ENCODE measurements at regions not wholly inside any gene's neighbourhood (a gene's known extent, or its start where the extent isn't known, plus 50 kb on each side); places are given as distances from the start of the nearest gene placed in this dataset.

- Histone ChIP-seq H3K4me3 (ENCODE audit: severe bottlenecking) (no peak overlapping the region), H3K27ac (ENCODE audit: poor library complexity, severe bottlenecking) (no peak overlapping the region), H3K9me3 (ENCODE audit: severe bottlenecking) (no peaks in the 10 kb centered on the region), H3K4me1 (ENCODE audit: insufficient read depth, poor library complexity, severe bottlenecking) (no peaks in the 10 kb centered on the region), H3K27me3 (ENCODE audit: insufficient read depth, poor library complexity, severe bottlenecking) (peaks cover 26% of the 10 kb centered on the region), H3K36me3 (ENCODE audit: low read depth) (no peaks in the 10 kb centered on the region)
- no peak for TF ChIP-seq CTCF (IDR thresholded peaks at IDR 0.05; ENCODE audit: poor library complexity, severe bottlenecking)
- DNase-seq (ENCODE audit: low spot score) = no peak
- ATAC-seq (ENCODE audit: low read depth) = no peak
Observed at GRCh38 chr5:85717203-85717563, 900.6 kb upstream of the COX7C start.

GRCh38 chr5:85732185-85732584, 885.6 kb upstream of the COX7C start:
- no peak overlapping the region for H3K4me3 ChIP-seq (ENCODE audit: severe bottlenecking)
- no peaks in the 10 kb centered on the region for H3K9me3 ChIP-seq (ENCODE audit: severe bottlenecking)
- no peaks in the 10 kb centered on the region for H3K27me3 ChIP-seq (ENCODE audit: insufficient read depth, poor library complexity, severe bottlenecking)
- no peak for TF ChIP-seq CTCF (IDR thresholded peaks at IDR 0.05; ENCODE audit: poor library complexity, severe bottlenecking)
- no peaks in the 10 kb centered on the region for H3K36me3 ChIP-seq (ENCODE audit: low read depth)
- ATAC-seq (ENCODE audit: low read depth) = no peak
- no peaks in the 10 kb centered on the region for H3K4me1 ChIP-seq (ENCODE audit: insufficient read depth, poor library complexity, severe bottlenecking)
- DNase-seq (ENCODE audit: low spot score) = no peak
- H3K27ac ChIP-seq (ENCODE audit: poor library complexity, severe bottlenecking) = no peak overlapping the region

GRCh38 chr5:85741972-85742371, 875.8 kb upstream of the COX7C start:
- no peak for TF ChIP-seq CTCF (IDR thresholded peaks at IDR 0.05; ENCODE audit: poor library complexity, severe bottlenecking)
- peaks cover 3% of the 10 kb centered on the region for H3K27me3 ChIP-seq (ENCODE audit: insufficient read depth, poor library complexity, severe bottlenecking)
- no peak for DNase-seq (ENCODE audit: low spot score)
- H3K36me3 ChIP-seq (ENCODE audit: low read depth) = no peaks in the 10 kb centered on the region
- no peak overlapping the region for H3K4me3 ChIP-seq (ENCODE audit: severe bottlenecking)
- no peak overlapping the region for H3K27ac ChIP-seq (ENCODE audit: poor library complexity, severe bottlenecking)
- ATAC-seq (ENCODE audit: low read depth) = no peak
- H3K4me1 ChIP-seq (ENCODE audit: insufficient read depth, poor library complexity, severe bottlenecking) = no peaks in the 10 kb centered on the region
- H3K9me3 ChIP-seq (ENCODE audit: severe bottlenecking) = no peaks in the 10 kb centered on the region

GRCh38 chr5:85760519-85760918, 857.2 kb upstream of the COX7C start:
- TF ChIP-seq CTCF (IDR thresholded peaks at IDR 0.05; ENCODE audit: poor library complexity, severe bottlenecking) = no peak
- no peaks in the 10 kb centered on the region for H3K36me3 ChIP-seq (ENCODE audit: low read depth)
- no peaks in the 10 kb centered on the region for H3K4me1 ChIP-seq (ENCODE audit: insufficient read depth, poor library complexity, severe bottlenecking)
- no peak for ATAC-seq (ENCODE audit: low read depth)
- DNase-seq (ENCODE audit: low spot score) = no peak
- H3K27me3 ChIP-seq (ENCODE audit: insufficient read depth, poor library complexity, severe bottlenecking) = peaks cover 19% of the 10 kb centered on the region
- H3K9me3 ChIP-seq (ENCODE audit: severe bottlenecking) = no peaks in the 10 kb centered on the region
- no peak overlapping the region for H3K27ac ChIP-seq (ENCODE audit: poor library complexity, severe bottlenecking)
- no peak overlapping the region for H3K4me3 ChIP-seq (ENCODE audit: severe bottlenecking)

DNA sequence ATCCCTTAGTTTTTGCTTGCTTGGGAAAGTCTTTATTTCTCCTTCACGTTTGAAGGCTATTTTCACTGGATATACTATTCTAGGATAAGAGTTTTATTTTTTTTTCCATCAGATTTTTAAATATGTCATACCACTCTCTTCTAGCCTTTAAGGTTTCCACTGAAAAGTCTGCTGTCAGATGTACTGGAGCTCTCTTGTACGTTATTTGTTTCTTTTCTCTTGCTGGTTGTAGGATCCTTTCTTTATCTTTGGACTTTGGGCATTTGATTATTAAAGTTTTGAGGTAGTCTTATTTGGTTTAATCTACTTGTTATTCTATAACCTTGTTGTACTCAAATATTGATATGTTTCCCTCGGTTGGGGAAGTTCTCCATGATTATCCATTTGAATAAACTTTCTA, 848.4 kb upstream of the COX7C start:
- H3K4me3 ChIP-seq (ENCODE audit: severe bottlenecking) = no peak overlapping the region
- no peak overlapping the region for H3K27ac ChIP-seq (ENCODE audit: poor library complexity, severe bottlenecking)
- peaks cover under 1% of the 10 kb centered on the region for H3K27me3 ChIP-seq (ENCODE audit: insufficient read depth, poor library complexity, severe bottlenecking)
- ATAC-seq (ENCODE audit: low read depth) = no peak
- H3K4me1 ChIP-seq (ENCODE audit: insufficient read depth, poor library complexity, severe bottlenecking) = no peaks in the 10 kb centered on the region
- TF ChIP-seq CTCF (IDR thresholded peaks at IDR 0.05; ENCODE audit: poor library complexity, severe bottlenecking) = no peak
- no peak for DNase-seq (ENCODE audit: low spot score)
- H3K9me3 ChIP-seq (ENCODE audit: severe bottlenecking) = peaks cover 7% of the 10 kb centered on the region
- no peaks in the 10 kb centered on the region for H3K36me3 ChIP-seq (ENCODE audit: low read depth)

Data from RWPE2 (cell line).